Keratinocyte (primary cell): ENCODE measurements at regions not wholly inside any gene's neighbourhood (a gene's known extent, or its start where the extent isn't known, plus 50 kb on each side); places are given as distances from the start of the nearest gene placed in this dataset.

ENCODE experiments used
- EZH2 ChIP-seq: IDR thresholded peaks from one replicate; pipeline ENCODE4 v1.6.1; 2012; ENCODE audit warnings: inconsistent platforms, mild to moderate bottlenecking, low read length, moderate library complexity
- TF ChIP-seq, protein P1 (sequence below), 3 experiments: IDR thresholded peaks in 1 of 3; conservative IDR thresholded peaks in 1 of 3; optimal IDR thresholded peaks in 1 of 3; 2 replicates in 2 of 3; 3 replicates in 1 of 3; pipeline versions ENCODE3 to v1.5.1; 2011; ENCODE audit warnings: low read length in 3 of 3, mild to moderate bottlenecking in 3 of 3, moderate library complexity in 2 of 3, control low read depth in 1 of 3, inconsistent platforms in 1 of 3; ENCODE audit not compliant: insufficient read depth in 2 of 3; ENCODE audit errors: extremely low read depth in 1 of 3

DNA sequence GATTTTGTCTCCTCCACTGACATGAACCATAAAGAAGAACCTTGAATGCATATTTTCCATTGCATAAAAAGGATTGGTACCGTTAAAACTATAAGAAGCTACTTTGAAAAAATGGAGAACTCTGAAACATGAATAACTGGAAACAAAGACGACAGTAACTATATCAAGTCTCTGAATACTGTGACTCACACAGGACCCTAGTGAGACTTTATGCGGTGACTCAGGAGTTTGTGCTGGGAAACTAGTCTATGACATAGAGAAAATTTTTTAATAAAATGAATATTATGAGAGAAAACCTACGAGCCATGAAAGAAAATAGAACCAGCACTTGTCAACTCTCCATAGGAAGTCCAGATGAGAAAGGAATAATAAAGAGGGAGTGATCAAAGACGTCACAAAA is 339.9 kb upstream of the ADARB2 start:
- TF ChIP-seq, protein P1, sequence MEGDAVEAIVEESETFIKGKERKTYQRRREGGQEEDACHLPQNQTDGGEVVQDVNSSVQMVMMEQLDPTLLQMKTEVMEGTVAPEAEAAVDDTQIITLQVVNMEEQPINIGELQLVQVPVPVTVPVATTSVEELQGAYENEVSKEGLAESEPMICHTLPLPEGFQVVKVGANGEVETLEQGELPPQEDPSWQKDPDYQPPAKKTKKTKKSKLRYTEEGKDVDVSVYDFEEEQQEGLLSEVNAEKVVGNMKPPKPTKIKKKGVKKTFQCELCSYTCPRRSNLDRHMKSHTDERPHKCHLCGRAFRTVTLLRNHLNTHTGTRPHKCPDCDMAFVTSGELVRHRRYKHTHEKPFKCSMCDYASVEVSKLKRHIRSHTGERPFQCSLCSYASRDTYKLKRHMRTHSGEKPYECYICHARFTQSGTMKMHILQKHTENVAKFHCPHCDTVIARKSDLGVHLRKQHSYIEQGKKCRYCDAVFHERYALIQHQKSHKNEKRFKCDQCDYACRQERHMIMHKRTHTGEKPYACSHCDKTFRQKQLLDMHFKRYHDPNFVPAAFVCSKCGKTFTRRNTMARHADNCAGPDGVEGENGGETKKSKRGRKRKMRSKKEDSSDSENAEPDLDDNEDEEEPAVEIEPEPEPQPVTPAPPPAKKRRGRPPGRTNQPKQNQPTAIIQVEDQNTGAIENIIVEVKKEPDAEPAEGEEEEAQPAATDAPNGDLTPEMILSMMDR (optimal IDR thresholded peaks at IDR 0.05 in 1 of 3, IDR thresholded peaks at IDR 0.05 in 1 of 3, conservative IDR thresholded peaks at IDR 0.05 in 1 of 3; ENCODE audit: extremely low read depth in 1 of 3, insufficient read depth in 2 of 3, low read length in 3 of 3): no peak
- no peak for TF ChIP-seq EZH2
